Mucosa of descending colon (tissue), 3 donors: ENCODE measurements at regions not wholly inside any gene's neighbourhood (a gene's known extent, or its start where the extent isn't known, plus 50 kb on each side); places are given as distances from the start of the nearest gene placed in this dataset.

ENCODE experiments used
- ATAC-seq: fragments of 200-7000 bp; cut with Tn5 transposase; one replicate; pipeline ENCODE4 v1.9.1; 2020; ENCODE audit warnings: mild to moderate bottlenecking, moderate library complexity
- DNase-seq, 3 donors: peaks; one replicate each; pipeline ENCODE4 v3.0.0-alpha.2; 2020
- H3K36me3 ChIP-seq: fragments of 200-600 bp; one replicate; pipeline ENCODE4 v1.8.0; 2021; ENCODE audit warnings: low read depth, mild to moderate bottlenecking
- H3K4me1 ChIP-seq: fragments of 200-600 bp; one replicate; pipeline ENCODE4 v1.8.0; 2021; ENCODE audit warnings: low read depth, mild to moderate bottlenecking
- H3K4me3 ChIP-seq: fragments of 200-600 bp; one replicate; pipeline ENCODE4 v1.8.0; 2021; ENCODE audit warnings: mild to moderate bottlenecking
- H3K9me3 ChIP-seq: fragments of 200-600 bp; one replicate; pipeline ENCODE4 v1.8.0; 2021; ENCODE audit warnings: mild to moderate bottlenecking
- CTCF ChIP-seq: fragments of 200-600 bp; IDR thresholded peaks from one replicate; pipeline ENCODE4 v1.8.0; 2022; ENCODE audit warnings: antibody characterized with exemption, mild to moderate bottlenecking
- intact Hi-C, 2 donors: fragments of 100-400 bp; cut with DNase I in 1 of 2; cut with micrococcal nuclease in 1 of 2; formaldehyde crosslinking; loops; one replicate each; pipeline versions ENCODE4 v1.11.0 to v1.11.1; 2022; cut with DNase I, micrococcal nuclease
- donor health status: DM: no; HTN: no; CAD: no; lungs with moderate emphysema.
- donor health status: DM: no; HTN: no; CAD: no.
- donor health status: DM: no; HTN: yes; CAD: no.

- no peak for ATAC-seq
These were observed 763.5 kb downstream of the SUCLG1 start for GRCh38 chr2:83695530-83695929.

GRCh38 chr2:83695037-83695436, 764.0 kb downstream of the SUCLG1 start:
- Histone ChIP-seq H3K4me1 (no peaks in the 10 kb centered on the region), H3K9me3 (no peaks in the 10 kb centered on the region), H3K36me3 (no peaks in the 10 kb centered on the region), H3K4me3 (no peak overlapping the region)
- no peak for TF ChIP-seq CTCF
- ATAC-seq (no peak), DNase-seq (no peak)
- intact Hi-C loops, result no loop called here

More at GRCh38 chr2:83695530-83695929, 763.5 kb downstream of the SUCLG1 start:
- Histone ChIP-seq H3K4me3 (no peak overlapping the region), H3K36me3 (no peaks in the 10 kb centered on the region), H3K4me1 (no peaks in the 10 kb centered on the region), H3K9me3 (no peaks in the 10 kb centered on the region)
- intact Hi-C loops, result no loop called here
- no peak for DNase-seq
- no peak for TF ChIP-seq CTCF

- DNase-seq (no peak), ATAC-seq (no peak)
- H3K9me3 ChIP-seq, result no peaks in the 10 kb centered on the region
- no peak overlapping the region for H3K4me3 ChIP-seq
- H3K36me3 ChIP-seq, result no peaks in the 10 kb centered on the region
- H3K4me1 ChIP-seq, result no peaks in the 10 kb centered on the region
- intact Hi-C loops, result no loop called here
- no peak for TF ChIP-seq CTCF
These were observed 769.7 kb downstream of the SUCLG1 start for GRCh38 chr2:83689402-83689801.

- DNase-seq, result no peak
- Histone ChIP-seq H3K9me3 (no peaks in the 10 kb centered on the region), H3K36me3 (no peaks in the 10 kb centered on the region), H3K4me3 (no peak overlapping the region), H3K4me1 (no peaks in the 10 kb centered on the region)
- intact Hi-C loops, result no loop called here
- ATAC-seq, result no peak
- no peak for TF ChIP-seq CTCF
These were observed 772.2 kb downstream of the SUCLG1 start for GRCh38 chr2:83686863-83687262.

- H3K9me3 ChIP-seq, result no peaks in the 10 kb centered on the region
- H3K36me3 ChIP-seq, result no peaks in the 10 kb centered on the region
- H3K4me1 ChIP-seq, result no peaks in the 10 kb centered on the region
- no peak for TF ChIP-seq CTCF
- DNase-seq (no peak), ATAC-seq (no peak)
- intact Hi-C loops, result no loop called here
- no peak overlapping the region for H3K4me3 ChIP-seq
These were observed 785.0 kb downstream of the SUCLG1 start for GRCh38 chr2:83674050-83674449.

DNA sequence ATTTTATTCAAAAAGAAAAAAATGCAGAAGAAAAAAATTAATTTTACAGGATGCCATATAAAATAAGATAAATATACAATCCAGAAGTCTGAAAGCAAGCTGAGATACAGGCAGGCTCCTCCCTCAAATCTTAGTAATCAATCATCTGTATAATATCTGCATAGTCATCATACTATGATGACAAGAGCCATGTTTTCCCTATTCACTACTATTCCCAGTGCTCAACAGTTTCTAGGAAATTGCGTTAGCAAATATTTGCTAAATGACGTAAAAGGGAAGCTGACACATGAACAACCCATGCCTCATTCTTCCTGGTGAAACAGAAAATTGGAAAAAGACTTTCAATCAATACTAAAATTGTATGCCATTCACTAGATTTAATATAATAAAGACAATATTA, 793.2 kb downstream of the SUCLG1 start:
- Histone ChIP-seq H3K4me3 (no peak overlapping the region), H3K36me3 (no peaks in the 10 kb centered on the region), H3K4me1 (no peaks in the 10 kb centered on the region), H3K9me3 (no peaks in the 10 kb centered on the region)
- TF ChIP-seq CTCF, result no peak
- no peak for DNase-seq
- intact Hi-C loops, result no loop called here
- peak; percentile 80 for ATAC-seq
